Glutamatergic neuron (in vitro differentiated cells): ENCODE measurements at regions not wholly inside any gene's neighbourhood (a gene's known extent, or its start where the extent isn't known, plus 50 kb on each side); places are given as distances from the start of the nearest gene placed in this dataset.

Source experiments
- DNase-seq: peaks from one replicate; pipeline ENCODE4 v3.0.0; 2022
- H3K27ac Mint-ChIP-seq: one replicate; pipeline ENCODE4 v1.8.0; 2020; ENCODE audit warnings: mild to moderate bottlenecking, mixed read lengths, inconsistent platforms; ENCODE audit not compliant: unreplicated experiment
- H3K27me3 Mint-ChIP-seq: one replicate; pipeline ENCODE4 v1.8.0; 2020; ENCODE audit warnings: mild to moderate bottlenecking, moderate library complexity, mixed read lengths, inconsistent platforms; ENCODE audit not compliant: unreplicated experiment
- H3K36me3 Mint-ChIP-seq: one replicate; pipeline ENCODE4 v1.8.0; 2020; ENCODE audit warnings: mild to moderate bottlenecking, mixed read lengths, inconsistent platforms; ENCODE audit not compliant: unreplicated experiment
- H3K4me1 Mint-ChIP-seq: one replicate; pipeline ENCODE4 v1.8.0; 2020; ENCODE audit warnings: mild to moderate bottlenecking, low read depth, mixed read lengths, inconsistent platforms; ENCODE audit not compliant: unreplicated experiment
- H3K4me3 Mint-ChIP-seq: one replicate; pipeline ENCODE4 v1.8.0; 2020; ENCODE audit warnings: mild to moderate bottlenecking, mixed read lengths, inconsistent platforms; ENCODE audit not compliant: unreplicated experiment
- H3K9me3 Mint-ChIP-seq: one replicate; pipeline ENCODE4 v1.8.0; 2020; ENCODE audit warnings: mild to moderate bottlenecking, moderate library complexity, mixed read lengths, inconsistent platforms; ENCODE audit not compliant: unreplicated experiment
- CTCF ChIP-seq: fragments of 200-600 bp; sonication (generic); IDR thresholded peaks from one replicate; pipeline ENCODE4 v1.5.0; 2021; ENCODE audit not compliant: partially characterized antibody, unreplicated experiment

- Mint-ChIP-seq H3K36me3 (no peaks in the 10 kb centered on the region), H3K4me3 (no peak overlapping the region), H3K9me3 (peaks cover 5% of the 10 kb centered on the region), H3K27ac (peak overlapping the region; percentile 24), H3K27me3 (no peaks in the 10 kb centered on the region), H3K4me1 (peaks cover 17% of the 10 kb centered on the region)
- no peak for DNase-seq
- no peak for TF ChIP-seq CTCF
Observed at GRCh38 chr3:178246004-178246403, 290.2 kb upstream of the KCNMB2 start.

- no peaks in the 10 kb centered on the region for H3K36me3 Mint-ChIP-seq
- no peaks in the 10 kb centered on the region for H3K27me3 Mint-ChIP-seq
- no peak for TF ChIP-seq CTCF
- H3K4me3 Mint-ChIP-seq: no peak overlapping the region
- no peak overlapping the region for H3K27ac Mint-ChIP-seq
- no peak for DNase-seq
- H3K4me1 Mint-ChIP-seq: no peaks in the 10 kb centered on the region
- H3K9me3 Mint-ChIP-seq: no peaks in the 10 kb centered on the region
Observed at GRCh38 chr3:178255315-178255714, 280.9 kb upstream of the KCNMB2 start.

GRCh38 chr3:178257491-178257890 lies 278.7 kb upstream of the KCNMB2 start:
- Mint-ChIP-seq H3K27ac (no peak overlapping the region), H3K36me3 (no peaks in the 10 kb centered on the region), H3K4me3 (no peak overlapping the region), H3K27me3 (no peaks in the 10 kb centered on the region), H3K4me1 (no peaks in the 10 kb centered on the region), H3K9me3 (no peaks in the 10 kb centered on the region)
- TF ChIP-seq CTCF: no peak
- no peak for DNase-seq

GRCh38 chr3:178258121-178258520 lies 278.1 kb upstream of the KCNMB2 start:
- no peaks in the 10 kb centered on the region for H3K36me3 Mint-ChIP-seq
- H3K4me1 Mint-ChIP-seq: no peaks in the 10 kb centered on the region
- H3K4me3 Mint-ChIP-seq: no peak overlapping the region
- TF ChIP-seq CTCF: no peak
- no peak overlapping the region for H3K27ac Mint-ChIP-seq
- DNase-seq: no peak
- H3K9me3 Mint-ChIP-seq: no peaks in the 10 kb centered on the region
- no peaks in the 10 kb centered on the region for H3K27me3 Mint-ChIP-seq

- DNase-seq: no peak
- Mint-ChIP-seq H3K4me1 (no peaks in the 10 kb centered on the region), H3K9me3 (no peaks in the 10 kb centered on the region), H3K27ac (no peak overlapping the region), H3K36me3 (no peaks in the 10 kb centered on the region), H3K4me3 (no peak overlapping the region), H3K27me3 (no peaks in the 10 kb centered on the region)
- no peak for TF ChIP-seq CTCF
Observed at GRCh38 chr3:178259703-178260102, 276.5 kb upstream of the KCNMB2 start.
